ENCODE measurements at regions not wholly inside any gene's neighbourhood (a gene's known extent, or its start where the extent isn't known, plus 50 kb on each side); places are given as distances from the start of the nearest gene placed in this dataset.

- TF ChIP-seq POLR2AphosphoS5 (IDR thresholded peaks at IDR 0.05; ENCODE audit: borderline replicate concordance, low read depth, low read length) = no peak
- no peak for TF ChIP-seq EZH2 (IDR thresholded peaks at IDR 0.05)
Observed at GRCh38 chr2:115999039-115999438, 1556.6 kb downstream of the DPP10 start.

Measured in SK-N-MC (cell line).